ENCODE measurements at regions not wholly inside any gene's neighbourhood (a gene's known extent, or its start where the extent isn't known, plus 50 kb on each side); places are given as distances from the start of the nearest gene placed in this dataset.
A peak's percentile ranks its signal among the peaks of the same experiment; 100 is the strongest.

DNA sequence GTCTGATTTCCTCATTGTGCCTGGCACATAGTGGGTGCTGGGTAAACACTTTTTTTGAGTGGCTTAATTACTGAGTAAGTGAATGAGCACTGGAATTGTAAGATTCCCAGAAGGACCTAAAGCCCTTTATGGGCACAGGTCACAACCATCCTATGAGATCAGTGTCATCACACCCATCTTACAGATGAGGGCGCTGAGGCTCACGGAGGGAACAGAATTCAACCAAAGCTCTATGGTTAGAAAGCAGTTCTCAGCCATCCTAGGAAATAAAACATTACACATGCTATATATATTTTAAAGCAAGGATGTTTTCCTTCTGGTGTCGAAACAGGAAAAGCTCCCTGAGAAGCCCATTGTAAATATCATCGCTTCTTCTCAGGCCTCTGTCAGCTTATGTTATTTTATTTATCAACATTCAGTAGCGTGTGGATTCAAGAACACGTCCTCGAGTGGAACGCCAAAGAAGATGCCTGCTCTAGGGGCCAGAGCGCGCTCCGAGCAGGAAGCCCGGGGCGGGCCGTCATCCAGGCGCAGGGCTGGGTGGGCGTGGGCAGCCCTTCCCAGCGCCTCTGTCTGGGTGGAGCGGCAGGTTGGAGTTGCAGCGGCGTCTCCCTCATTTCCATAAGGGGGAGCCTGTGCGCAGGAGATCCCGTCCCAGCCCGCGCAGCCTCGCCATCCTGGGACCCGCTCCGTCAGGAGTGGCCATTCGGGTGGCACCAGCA is 155.8 kb upstream of the SMIM23 start:
- DNase-seq, result peak; percentile 69

GRCh38 chr5:171630350-171631065 is 155.1 kb upstream of the SMIM23 start:
- DNase-seq, result no peak

- no peak for DNase-seq
Observed at GRCh38 chr5:171632616-171633015, 153.0 kb upstream of the SMIM23 start.

GRCh38 chr5:171633776-171634470 is 151.7 kb upstream of the SMIM23 start:
- DNase-seq, result no peak

GRCh38 chr5:171634511-171634910 is 151.1 kb upstream of the SMIM23 start:
- DNase-seq, result no peak

DNA sequence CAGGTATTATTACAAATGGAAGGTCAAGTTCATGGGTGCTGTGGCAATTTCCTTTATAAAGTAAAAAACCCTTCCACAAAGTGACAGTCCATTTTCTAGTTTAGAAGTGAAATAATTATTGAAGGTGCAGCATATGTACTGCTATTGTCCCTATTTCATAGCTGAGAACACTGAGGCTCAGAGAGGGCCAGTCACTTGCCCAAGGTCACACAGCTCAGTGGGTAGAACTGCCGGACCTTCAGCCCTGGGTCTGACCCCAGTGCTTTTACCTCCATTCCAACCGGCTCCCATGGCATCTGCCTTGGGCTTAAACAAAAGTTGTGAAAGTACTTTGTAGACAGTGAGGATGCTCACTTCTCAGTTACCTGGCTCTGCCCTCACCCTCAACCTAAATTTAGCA is 150.6 kb upstream of the SMIM23 start:
- DNase-seq, result no peak

- no peak for DNase-seq
Observed at GRCh38 chr5:171635561-171636245, 149.9 kb upstream of the SMIM23 start.

GRCh38 chr5:171637811-171638210 is 147.8 kb upstream of the SMIM23 start:
- no peak for DNase-seq

GRCh38 chr5:171639205-171639621 is 146.4 kb upstream of the SMIM23 start:
- DNase-seq, result no peak

- DNase-seq, result no peak
Observed at GRCh38 chr5:171639966-171640365, 145.7 kb upstream of the SMIM23 start.

GRCh38 chr5:171640480-171640879 is 145.1 kb upstream of the SMIM23 start:
- DNase-seq, result no peak

GRCh38 chr5:171641891-171642290 is 143.7 kb upstream of the SMIM23 start:
- no peak for DNase-seq

- DNase-seq, result no peak
Observed at GRCh38 chr5:171642894-171643293, 142.7 kb upstream of the SMIM23 start.

DNA sequence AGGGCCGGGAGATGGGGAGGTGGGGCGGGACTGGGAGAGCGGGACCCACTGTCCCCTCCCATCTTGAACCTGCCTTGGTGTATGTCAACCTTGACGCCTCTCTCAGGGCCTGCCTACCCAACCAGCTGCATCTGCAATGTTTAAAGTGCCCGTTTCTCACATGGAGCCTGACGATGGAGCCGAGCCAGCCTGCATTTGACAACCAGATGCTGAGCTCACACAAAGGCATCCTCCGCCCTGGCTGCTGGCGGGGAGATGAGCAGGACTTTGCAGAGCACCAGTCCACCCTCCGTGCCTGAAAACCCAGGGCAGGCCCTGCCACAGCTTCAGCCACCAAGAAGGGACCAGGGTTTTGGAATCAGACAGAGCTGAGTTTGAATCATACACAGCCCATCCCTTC is 141.1 kb upstream of the SMIM23 start:
- DNase-seq, result no peak

DNA sequence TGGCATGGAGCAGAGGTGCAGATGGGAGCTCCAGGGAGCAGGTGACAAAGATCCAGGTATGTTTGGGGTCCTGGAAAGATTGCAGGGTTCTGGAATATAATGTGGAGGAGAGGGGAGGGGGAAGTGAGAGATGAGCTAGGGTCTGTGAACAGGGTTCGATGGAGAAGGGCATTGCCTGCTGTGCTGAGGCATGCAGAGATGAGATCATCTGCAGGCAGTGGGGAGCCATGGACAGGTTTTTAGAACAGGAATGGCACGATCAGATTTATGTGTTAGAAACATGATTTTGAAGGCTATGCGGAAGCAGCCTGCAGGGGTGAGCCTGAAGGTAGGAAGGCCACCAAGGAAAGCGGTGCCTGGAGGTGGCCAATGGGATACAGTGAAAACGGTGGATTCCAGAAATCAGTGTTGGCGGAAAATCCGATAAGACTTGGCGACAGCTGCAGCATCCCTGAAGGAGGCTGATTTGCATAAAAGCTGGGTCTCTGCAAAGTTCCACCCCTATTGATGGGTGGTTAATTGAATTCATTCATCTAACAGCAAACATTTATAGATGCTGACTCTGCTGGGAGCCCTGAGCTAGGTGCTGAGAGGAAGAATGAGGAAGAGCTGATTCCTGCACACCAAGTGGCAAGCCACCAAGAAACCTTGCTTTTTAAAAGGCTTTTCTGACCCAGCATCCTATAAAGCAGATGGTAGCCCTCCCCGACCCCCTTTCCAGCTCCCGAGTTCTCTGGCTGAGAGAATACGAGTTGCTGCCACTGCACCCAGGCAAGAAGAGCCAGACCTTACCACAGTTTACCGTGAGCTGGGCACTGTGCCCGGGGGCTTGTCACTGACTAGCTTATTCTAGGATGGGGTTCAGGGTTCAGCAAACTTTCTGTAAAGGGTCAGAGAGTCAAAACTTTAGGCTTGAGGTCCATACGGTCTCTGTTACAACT is 139.2 kb upstream of the SMIM23 start:
- DNase-seq, result no peak

GRCh38 chr5:171647043-171647903 is 138.3 kb upstream of the SMIM23 start:
- no peak for DNase-seq

DNA sequence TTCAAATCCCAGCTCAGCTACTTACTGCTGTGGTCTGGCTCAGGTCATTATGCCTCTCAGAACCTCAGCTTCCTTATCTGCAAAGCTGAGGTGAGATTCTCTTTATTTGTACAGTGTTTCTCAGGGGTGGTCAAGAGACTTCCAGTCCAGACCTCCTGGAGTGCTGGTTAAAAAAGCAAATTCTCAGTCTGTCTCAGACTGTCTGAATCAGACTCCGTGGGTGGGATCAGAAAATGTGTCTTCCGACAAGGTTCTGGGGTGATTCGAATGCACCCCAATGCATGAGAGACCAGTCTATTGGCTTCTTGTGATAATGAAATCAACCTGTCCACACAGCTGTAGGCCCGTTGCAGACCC is 137.7 kb upstream of the SMIM23 start:
- DNase-seq, result no peak

GRCh38 chr5:171648279-171649074 is 137.1 kb upstream of the SMIM23 start:
- DNase-seq, result no peak

- DNase-seq, result no peak
Observed at GRCh38 chr5:171649075-171649401, 136.6 kb upstream of the SMIM23 start.

GRCh38 chr5:171650597-171650996 is 135.0 kb upstream of the SMIM23 start:
- DNase-seq, result no peak

Data from hindlimb muscle (tissue), 1 donor.